Nephron (organoid): ENCODE measurements at regions not wholly inside any gene's neighbourhood (a gene's known extent, or its start where the extent isn't known, plus 50 kb on each side); places are given as distances from the start of the nearest gene placed in this dataset.
"Not testable (repeated sequence)": the region's sequence is repeated elsewhere in the genome, so short reads cannot be mapped to it uniquely, and the experiment has no call there.

Source experiments
- H3K27ac Mint-ChIP-seq, 3 experiments: 2 replicates each; pipeline ENCODE4 v1.8.0; 2020; ENCODE audit warnings: mixed read lengths in 3 of 3, mild to moderate bottlenecking in 2 of 3, moderate library complexity in 1 of 3
- H3K27me3 Mint-ChIP-seq: 2 replicates; pipeline ENCODE4 v1.8.0; 2021; ENCODE audit warnings: low read depth, mild to moderate bottlenecking, moderate library complexity, mixed read lengths
- H3K36me3 Mint-ChIP-seq: 2 replicates; pipeline ENCODE4 v1.8.0; 2020; ENCODE audit warnings: low read depth, mixed read lengths
- H3K4me1 Mint-ChIP-seq: 2 replicates; pipeline ENCODE4 v1.8.0; 2020; ENCODE audit warnings: mixed read lengths
- H3K4me3 Mint-ChIP-seq, 3 experiments: 2 replicates each; pipeline ENCODE4 v1.8.0; 2020; ENCODE audit warnings: mild to moderate bottlenecking in 3 of 3, mixed read lengths in 3 of 3, moderate library complexity in 2 of 3
- H3K9me3 Mint-ChIP-seq: 2 replicates; pipeline ENCODE4 v1.8.0; 2020; ENCODE audit warnings: mixed read lengths

- H3K36me3 Mint-ChIP-seq, H3K4me3 Mint-ChIP-seq, H3K9me3 Mint-ChIP-seq, H3K27ac Mint-ChIP-seq, H3K27me3 Mint-ChIP-seq, H3K4me1 Mint-ChIP-seq: not testable (repeated sequence)
Observed at GRCh38 chr16:33980736-33981135, 521.3 kb downstream of the TP53TG3F start.

- H3K27ac Mint-ChIP-seq, H3K36me3 Mint-ChIP-seq, H3K27me3 Mint-ChIP-seq: not testable (repeated sequence)
Observed at GRCh38 chr16:33984428-33984827, 525.0 kb downstream of the TP53TG3F start.

GRCh38 chr16:33986521-33986920 is 527.1 kb downstream of the TP53TG3F start:
- H3K4me1 Mint-ChIP-seq, H3K36me3 Mint-ChIP-seq, H3K27me3 Mint-ChIP-seq, H3K9me3 Mint-ChIP-seq, H3K27ac Mint-ChIP-seq, H3K4me3 Mint-ChIP-seq: not testable (repeated sequence)

More at GRCh38 chr16:33984428-33984827, 525.0 kb downstream of the TP53TG3F start:
- H3K4me3 Mint-ChIP-seq, H3K4me1 Mint-ChIP-seq, H3K9me3 Mint-ChIP-seq: not testable (repeated sequence)

GRCh38 chr16:33987348-33987963 is 528.0 kb downstream of the TP53TG3F start:
- H3K27ac Mint-ChIP-seq, H3K27me3 Mint-ChIP-seq, H3K4me3 Mint-ChIP-seq, H3K36me3 Mint-ChIP-seq, H3K4me1 Mint-ChIP-seq, H3K9me3 Mint-ChIP-seq: not testable (repeated sequence)

GRCh38 chr16:33988012-33988411 is 528.6 kb downstream of the TP53TG3F start:
- not testable (repeated sequence) for H3K4me1 Mint-ChIP-seq, H3K36me3 Mint-ChIP-seq, H3K27me3 Mint-ChIP-seq, H3K27ac Mint-ChIP-seq, H3K9me3 Mint-ChIP-seq, H3K4me3 Mint-ChIP-seq

DNA sequence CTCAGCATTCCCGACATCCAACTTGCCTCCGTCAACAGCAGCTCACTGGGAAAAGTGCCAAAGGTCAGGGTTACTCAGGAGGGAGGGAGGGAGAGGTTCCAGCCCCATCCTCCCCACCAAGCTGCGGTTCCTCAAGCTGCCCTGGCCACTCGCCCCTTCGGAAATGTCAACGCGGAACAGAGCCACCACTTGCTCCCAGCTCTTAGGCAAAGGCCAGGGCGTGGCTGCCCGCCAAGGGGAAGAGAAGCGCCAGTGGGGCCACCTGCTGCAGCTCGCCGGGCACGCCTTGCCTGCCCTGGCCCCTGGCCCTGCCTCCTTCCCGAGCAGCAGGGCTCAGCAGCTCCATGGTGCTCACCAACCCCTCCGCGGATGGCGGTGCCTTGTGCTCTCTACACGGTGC is 531.1 kb downstream of the TP53TG3F start:
- not testable (repeated sequence) for H3K36me3 Mint-ChIP-seq, H3K4me3 Mint-ChIP-seq, H3K27me3 Mint-ChIP-seq

GRCh38 chr16:33992513-33993177 is 533.2 kb downstream of the TP53TG3F start:
- not testable (repeated sequence) for H3K36me3 Mint-ChIP-seq

More for the DNA sequence above, 531.1 kb downstream of the TP53TG3F start:
- not testable (repeated sequence) for H3K4me1 Mint-ChIP-seq, H3K27ac Mint-ChIP-seq
- H3K9me3 Mint-ChIP-seq: peaks cover 13% of the 10 kb centered on the region

GRCh38 chr16:33994207-33994606 is 534.8 kb downstream of the TP53TG3F start:
- H3K27me3 Mint-ChIP-seq, H3K36me3 Mint-ChIP-seq, H3K27ac Mint-ChIP-seq, H3K4me3 Mint-ChIP-seq, H3K4me1 Mint-ChIP-seq: not testable (repeated sequence)
- peaks cover 14% of the 10 kb centered on the region for H3K9me3 Mint-ChIP-seq

More at GRCh38 chr16:33992513-33993177, 533.2 kb downstream of the TP53TG3F start:
- H3K9me3 Mint-ChIP-seq: peaks cover 14% of the 10 kb centered on the region
- not testable (repeated sequence) for H3K27ac Mint-ChIP-seq, H3K4me3 Mint-ChIP-seq, H3K4me1 Mint-ChIP-seq, H3K27me3 Mint-ChIP-seq

DNA sequence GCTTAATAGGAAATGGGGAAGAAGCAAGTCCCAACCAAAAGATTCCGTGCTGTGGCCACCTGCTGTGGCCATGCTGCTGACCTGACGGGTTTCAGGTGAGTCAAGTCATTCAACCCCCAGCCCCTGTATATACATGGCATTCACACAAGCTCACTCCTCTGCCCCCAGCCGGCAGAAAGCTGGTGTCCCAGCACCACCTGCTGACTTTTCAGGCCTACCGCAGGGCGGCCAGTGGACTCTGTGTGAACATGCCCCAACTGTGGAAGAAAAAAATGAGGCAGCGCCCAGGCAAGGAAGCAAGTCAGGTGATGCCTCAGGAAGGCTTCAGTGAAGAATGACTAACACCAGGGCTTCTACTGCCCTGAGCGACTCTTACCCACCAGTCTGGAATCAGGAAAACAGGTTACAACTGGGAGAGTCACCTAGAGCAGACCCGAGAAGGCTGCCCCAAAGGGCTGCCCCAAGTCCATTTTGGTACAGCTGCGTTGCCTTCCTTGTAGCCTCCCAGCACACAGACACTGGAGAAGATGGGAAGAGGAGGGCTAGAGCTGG is 536.5 kb downstream of the TP53TG3F start:
- H3K4me3 Mint-ChIP-seq, H3K4me1 Mint-ChIP-seq, H3K36me3 Mint-ChIP-seq, H3K27ac Mint-ChIP-seq, H3K27me3 Mint-ChIP-seq: not testable (repeated sequence)
- H3K9me3 Mint-ChIP-seq: peaks cover 14% of the 10 kb centered on the region

- H3K36me3 Mint-ChIP-seq, H3K9me3 Mint-ChIP-seq, H3K27me3 Mint-ChIP-seq, H3K4me3 Mint-ChIP-seq, H3K4me1 Mint-ChIP-seq, H3K27ac Mint-ChIP-seq: not testable (repeated sequence)
Observed at GRCh38 chr16:34001184-34001583, 541.8 kb downstream of the TP53TG3F start.

- not testable (repeated sequence) for H3K27ac Mint-ChIP-seq, H3K4me1 Mint-ChIP-seq, H3K36me3 Mint-ChIP-seq, H3K4me3 Mint-ChIP-seq, H3K27me3 Mint-ChIP-seq, H3K9me3 Mint-ChIP-seq
Observed at GRCh38 chr16:34001961-34002360, 542.5 kb downstream of the TP53TG3F start.

- H3K4me3 Mint-ChIP-seq, H3K27me3 Mint-ChIP-seq, H3K27ac Mint-ChIP-seq, H3K4me1 Mint-ChIP-seq, H3K36me3 Mint-ChIP-seq: not testable (repeated sequence)
- peaks cover 16% of the 10 kb centered on the region for H3K9me3 Mint-ChIP-seq
Observed at GRCh38 chr16:34014841-34015820, 555.7 kb downstream of the TP53TG3F start.

- peaks cover 34% of the 10 kb centered on the region for H3K9me3 Mint-ChIP-seq
- not testable (repeated sequence) for H3K4me1 Mint-ChIP-seq, H3K4me3 Mint-ChIP-seq, H3K27me3 Mint-ChIP-seq, H3K36me3 Mint-ChIP-seq, H3K27ac Mint-ChIP-seq
Observed at GRCh38 chr16:34018277-34018676, 558.9 kb downstream of the TP53TG3F start.
